Mesenchymal stem cell (in vitro differentiated cells and primary cell): ENCODE measurements at regions not wholly inside any gene's neighbourhood (a gene's known extent, or its start where the extent isn't known, plus 50 kb on each side); places are given as distances from the start of the nearest gene placed in this dataset.
A peak's percentile ranks its signal among the peaks of the same experiment; 100 is the strongest.

ENCODE experiments used
- DNase-seq: peaks from one replicate; pipeline ENCODE4 v3.0.0-alpha.2; 2013
- H2AFZ ChIP-seq: one replicate; pipeline ENCODE4 v1.6.1; 2013; ENCODE audit warnings: low read depth, mild to moderate bottlenecking, control low read depth, inconsistent platforms, low read length, moderate library complexity
- H2AK5ac ChIP-seq: 2 replicates; pipeline ENCODE4 v1.6.1; 2013; ENCODE audit warnings: low read length, moderate library complexity, mild to moderate bottlenecking, inconsistent platforms; ENCODE audit not compliant: severe bottlenecking
- H2BK120ac ChIP-seq: one replicate; pipeline ENCODE4 v1.6.1; 2013; ENCODE audit warnings: low read depth, mild to moderate bottlenecking, inconsistent platforms, low read length, moderate library complexity
- H2BK12ac ChIP-seq, 2 experiments: one replicate each; pipeline ENCODE4 v1.6.1; 2013; ENCODE audit warnings: inconsistent platforms in 2 of 2, low read length in 2 of 2, mild to moderate bottlenecking in 2 of 2, moderate library complexity in 2 of 2, control low read depth in 1 of 2
- H2BK15ac ChIP-seq: one replicate; pipeline ENCODE4 v1.6.1; 2013; ENCODE audit warnings: mild to moderate bottlenecking, low read depth, inconsistent platforms; ENCODE audit not compliant: poor library complexity, severe bottlenecking
- H2BK5ac ChIP-seq: 2 replicates; pipeline ENCODE4 v1.6.1; 2013; ENCODE audit warnings: low read depth, mild to moderate bottlenecking, low read length, control low read depth, inconsistent platforms; ENCODE audit not compliant: poor library complexity, severe bottlenecking
- H3K14ac ChIP-seq, 2 experiments: one replicate each; pipeline ENCODE4 v1.6.1; 2013; ENCODE audit warnings: inconsistent platforms in 2 of 2, low read length in 2 of 2, control low read depth in 1 of 2, mild to moderate bottlenecking in 1 of 2, moderate library complexity in 1 of 2
- H3K18ac ChIP-seq, 2 experiments: one replicate each; pipeline ENCODE4 v1.6.1; 2013; ENCODE audit warnings: inconsistent platforms in 2 of 2, low read length in 2 of 2, control low read depth in 1 of 2, low read depth in 1 of 2, mild to moderate bottlenecking in 1 of 2
- H3K23ac ChIP-seq, 2 experiments: one replicate each; pipeline ENCODE4 v1.6.1; 2013; ENCODE audit warnings: inconsistent platforms in 2 of 2, low read length in 2 of 2, mild to moderate bottlenecking in 2 of 2, moderate library complexity in 2 of 2, control low read depth in 1 of 2
- H3K27ac ChIP-seq: 2 replicates; pipeline ENCODE4 v1.5.1; 2013; ENCODE audit warnings: mild to moderate bottlenecking, moderate library complexity, low read length, control low read depth, inconsistent platforms; ENCODE audit not compliant: poor library complexity, severe bottlenecking
- H3K27me3 ChIP-seq, 2 experiments: 2 replicates each; pipeline versions ENCODE4 v1.6.1 to v1.7.0; 2013; ENCODE audit warnings: low read length in 2 of 2, mild to moderate bottlenecking in 2 of 2, moderate library complexity in 2 of 2, control low read depth in 1 of 2, inconsistent platforms in 1 of 2; ENCODE audit not compliant: control insufficient read depth in 1 of 2, insufficient read depth in 1 of 2
- H3K36me3 ChIP-seq, 2 experiments: 2 replicates each; pipeline versions ENCODE4 v1.6.1 to v1.7.0; 2013; ENCODE audit warnings: low read length in 2 of 2, control low read depth in 1 of 2, inconsistent platforms in 1 of 2, low read depth in 1 of 2, mild to moderate bottlenecking in 1 of 2; ENCODE audit not compliant: insufficient read depth in 2 of 2, control insufficient read depth in 1 of 2
- H3K4ac ChIP-seq, 2 experiments: one replicate each; pipeline ENCODE4 v1.6.1; 2013; ENCODE audit warnings: inconsistent platforms in 2 of 2, low read length in 2 of 2, mild to moderate bottlenecking in 2 of 2, moderate library complexity in 2 of 2, control low read depth in 1 of 2, low read depth in 1 of 2
- H3K4me1 ChIP-seq: 2 replicates; pipeline ENCODE4 v1.6.1; 2013; ENCODE audit warnings: low read depth, low read length, control low read depth; ENCODE audit not compliant: control insufficient read depth, insufficient read depth
- H3K4me2 ChIP-seq: 2 replicates; pipeline ENCODE4 v1.6.1; 2013; ENCODE audit warnings: low read length, mild to moderate bottlenecking, inconsistent platforms; ENCODE audit not compliant: poor library complexity, severe bottlenecking
- H3K4me3 ChIP-seq, 2 experiments: 2 replicates each; pipeline versions ENCODE4 v1.5.1 to v1.7.0; 2013; ENCODE audit warnings: low read length in 2 of 2, mild to moderate bottlenecking in 2 of 2, control low read depth in 1 of 2, low read depth in 1 of 2; ENCODE audit not compliant: insufficient read depth in 1 of 2
- H3K79me1 ChIP-seq: replicated peaks from 2 replicates; pipeline ENCODE4 v1.6.1; 2013; ENCODE audit warnings: mild to moderate bottlenecking, control low read depth, low read length, inconsistent platforms; ENCODE audit not compliant: poor library complexity, severe bottlenecking
- H3K9ac ChIP-seq: 2 replicates; pipeline ENCODE4 v1.7.0; 2013; ENCODE audit warnings: mild to moderate bottlenecking, low read length, moderate library complexity
- H3K9me3 ChIP-seq: 2 replicates; pipeline ENCODE4 v1.7.0; 2013; ENCODE audit warnings: mild to moderate bottlenecking, low read length; ENCODE audit not compliant: control insufficient read depth
- H4K8ac ChIP-seq: one replicate; pipeline ENCODE4 v1.6.1; 2013; ENCODE audit warnings: inconsistent platforms, mild to moderate bottlenecking, low read length, moderate library complexity
- H4K91ac ChIP-seq: one replicate; pipeline ENCODE4 v1.6.1; 2013; ENCODE audit warnings: mild to moderate bottlenecking, low read length, inconsistent platforms
- WGBS: methylation state at CpG from one replicate; pipeline ENCODE4 v1.1.7; 2013; ENCODE audit warnings: mixed read lengths; 5-methylcytosine and 5-hydroxymethylcytosine counted together

DNA sequence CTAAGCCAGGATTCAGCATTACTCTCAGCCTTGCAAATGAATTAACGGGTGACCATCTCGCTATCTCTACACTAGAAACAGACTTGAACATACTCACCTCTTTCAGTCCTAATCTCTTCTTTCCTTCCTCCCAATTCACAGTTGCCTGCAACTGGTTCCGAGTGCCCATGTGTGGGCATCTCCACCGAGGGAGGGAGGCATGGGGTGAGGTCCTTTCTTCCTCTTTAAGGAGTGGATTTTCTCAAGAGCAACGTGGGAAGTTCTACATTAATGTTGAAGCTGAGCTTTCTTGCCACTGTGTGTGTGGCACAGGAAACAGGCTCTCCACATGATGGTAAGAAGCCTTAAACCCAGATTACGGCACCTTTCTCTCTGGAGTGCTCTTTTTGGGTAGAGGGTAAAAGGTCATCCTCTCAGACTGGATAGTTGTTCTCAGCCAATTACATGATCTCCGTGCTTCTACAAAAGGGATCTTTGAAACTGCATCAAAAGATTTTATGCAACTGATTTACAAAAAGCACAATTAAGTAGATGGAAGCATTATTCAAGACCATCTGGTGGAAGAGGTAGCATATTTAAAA, 286.8 kb upstream of the NR2F2 start:
- peaks cover 9% of the 10 kb centered on the region for H3K4me1 ChIP-seq
- no peak for DNase-seq
- no peak overlapping the region for H2BK15ac ChIP-seq
- no peak overlapping the region for H4K91ac ChIP-seq
- no peak overlapping the region for H3K4me3 ChIP-seq
- H3K14ac ChIP-seq = no peak overlapping the region
- H3K27ac ChIP-seq = no peak overlapping the region
- H3K9ac ChIP-seq = no peak overlapping the region
- no peaks in the 10 kb centered on the region for H3K27me3 ChIP-seq
- H3K4me2 ChIP-seq = no peak overlapping the region
- no peaks in the 10 kb centered on the region for H3K36me3 ChIP-seq
- no peak overlapping the region for H2BK5ac ChIP-seq
- H3K9me3 ChIP-seq = peaks cover under 1% of the 10 kb centered on the region
- no peak overlapping the region for H3K18ac ChIP-seq
- no peak overlapping the region for H2AK5ac ChIP-seq
- no peak overlapping the region for H2AFZ ChIP-seq
- H3K4ac ChIP-seq = no peak overlapping the region
- H3K79me1 ChIP-seq = peaks cover 1% of the 10 kb centered on the region
- 88% methylated on average over 7 of the region's 7 CpGs for WGBS
- no peak overlapping the region for H4K8ac ChIP-seq
- no peak overlapping the region for H3K23ac ChIP-seq
- no peak overlapping the region for H2BK120ac ChIP-seq
- H2BK12ac ChIP-seq = no peak overlapping the region

DNA sequence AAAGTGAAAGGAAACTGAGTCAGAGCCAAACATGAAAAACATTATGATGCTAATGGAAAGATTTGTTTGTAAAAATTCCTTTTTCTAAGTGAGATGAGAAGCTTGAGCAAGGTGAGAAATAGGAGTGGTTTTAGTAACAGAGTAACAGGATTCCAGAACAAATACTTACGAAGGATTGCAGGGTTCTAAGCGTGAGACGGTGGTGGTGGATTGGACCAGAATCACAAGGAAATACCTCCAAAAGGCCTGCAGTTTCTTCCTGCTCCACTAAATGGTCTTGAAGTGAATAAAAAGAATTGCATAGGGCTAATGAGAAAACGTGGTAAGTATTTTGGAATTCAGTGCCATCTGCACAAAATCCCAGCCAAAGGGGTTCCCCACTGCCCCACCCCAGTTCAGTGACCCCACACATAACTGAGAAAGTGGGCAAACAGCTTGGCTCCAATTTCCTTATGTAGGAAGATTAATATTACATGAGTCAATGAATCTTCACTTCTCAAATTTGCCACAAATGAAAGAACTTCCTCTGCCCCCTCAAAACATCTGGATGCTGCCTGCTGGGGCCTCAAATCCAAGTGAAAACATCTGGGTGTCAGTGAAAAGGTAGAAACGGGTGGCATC, 283.8 kb upstream of the NR2F2 start:
- no peak overlapping the region for H2AK5ac ChIP-seq
- H3K18ac ChIP-seq = peak overlapping the region in 1 of 2 experiments; percentile 71
- no peaks in the 10 kb centered on the region for H3K27me3 ChIP-seq
- no peaks in the 10 kb centered on the region for H3K36me3 ChIP-seq
- peak overlapping the region in 1 of 2 experiments; percentile 60 for H3K4me3 ChIP-seq
- H4K8ac ChIP-seq = no peak overlapping the region
- H3K23ac ChIP-seq = no peak overlapping the region
- H3K9ac ChIP-seq = peak overlapping the region; percentile 86
- DNase-seq = no peak
- H2BK15ac ChIP-seq = no peak overlapping the region
- H2BK5ac ChIP-seq = no peak overlapping the region
- no peak overlapping the region for H3K14ac ChIP-seq
- H2AFZ ChIP-seq = no peak overlapping the region
- H2BK120ac ChIP-seq = peak overlapping the region; percentile 43
- H3K79me1 ChIP-seq = peaks cover 1% of the 10 kb centered on the region
- no peak overlapping the region for H2BK12ac ChIP-seq
- peak overlapping the region; percentile 21 for H3K4me2 ChIP-seq
- H3K9me3 ChIP-seq = peaks cover 4% of the 10 kb centered on the region
- WGBS = 92% methylated on average over 4 of the region's 5 CpGs
- H3K4ac ChIP-seq = no peak overlapping the region
- H3K27ac ChIP-seq = peak overlapping the region; percentile 83
- H4K91ac ChIP-seq = no peak overlapping the region
- H3K4me1 ChIP-seq = peaks cover 7% of the 10 kb centered on the region

DNA sequence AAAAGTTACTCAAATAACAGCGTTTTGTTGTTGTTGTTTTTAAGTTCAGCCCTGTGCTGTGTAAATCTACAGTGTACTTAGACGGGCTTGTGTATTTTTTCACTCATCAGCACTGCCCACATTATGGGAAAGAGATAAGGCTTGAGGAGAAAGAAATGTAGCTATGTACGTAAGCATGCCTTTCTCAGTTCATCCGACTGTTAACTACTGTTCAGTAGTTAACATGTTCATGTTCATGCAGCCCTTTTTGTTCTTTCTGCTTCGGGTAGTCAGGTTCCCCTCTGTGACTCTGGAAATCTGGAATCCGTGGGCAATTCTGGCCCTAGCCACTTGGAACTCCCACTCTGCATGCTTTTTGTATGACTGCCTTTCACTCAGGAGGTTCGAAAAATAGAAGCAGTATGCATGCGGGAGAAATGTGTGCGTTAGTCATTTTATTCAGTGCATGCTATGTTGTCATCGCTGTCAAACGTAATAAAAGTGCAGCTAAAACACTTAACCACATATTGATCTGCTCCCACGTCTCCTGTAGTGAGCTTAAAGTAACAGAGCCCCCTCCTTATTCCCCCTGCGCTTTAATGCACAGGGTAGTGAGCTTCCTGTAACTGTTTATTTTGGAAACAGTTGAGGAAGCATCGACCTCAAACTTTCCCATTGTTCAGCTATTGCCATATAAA, 283.1 kb upstream of the NR2F2 start:
- Histone ChIP-seq H3K4ac (no peak overlapping the region), H2AK5ac (no peak overlapping the region), H2BK12ac (no peak overlapping the region), H3K18ac (peak overlapping the region in 1 of 2 experiments; percentile 71), H3K27ac (peak overlapping the region; percentile 83), H2BK120ac (peak overlapping the region; percentile 43), H3K79me1 (peaks cover 1% of the 10 kb centered on the region), H3K27me3 (peaks cover 0 to 2% of the 10 kb centered on the region in 2 experiments), H2AFZ (no peak overlapping the region), H4K8ac (no peak overlapping the region), H3K9me3 (peaks cover 4% of the 10 kb centered on the region), H3K4me2 (peak overlapping the region; percentile 45), H4K91ac (no peak overlapping the region), H3K4me3 (peak overlapping the region in 1 of 2 experiments; percentile 60), H2BK15ac (no peak overlapping the region), H3K9ac (peak overlapping the region; percentile 86), H2BK5ac (peak overlapping the region; percentile 52), H3K4me1 (peaks cover 7% of the 10 kb centered on the region), H3K14ac (no peak overlapping the region), H3K23ac (no peak overlapping the region), H3K36me3 (no peaks in the 10 kb centered on the region)
- DNase-seq = peak; percentile 61
- 49% methylated on average over 13 of the region's 14 CpGs for WGBS

DNA sequence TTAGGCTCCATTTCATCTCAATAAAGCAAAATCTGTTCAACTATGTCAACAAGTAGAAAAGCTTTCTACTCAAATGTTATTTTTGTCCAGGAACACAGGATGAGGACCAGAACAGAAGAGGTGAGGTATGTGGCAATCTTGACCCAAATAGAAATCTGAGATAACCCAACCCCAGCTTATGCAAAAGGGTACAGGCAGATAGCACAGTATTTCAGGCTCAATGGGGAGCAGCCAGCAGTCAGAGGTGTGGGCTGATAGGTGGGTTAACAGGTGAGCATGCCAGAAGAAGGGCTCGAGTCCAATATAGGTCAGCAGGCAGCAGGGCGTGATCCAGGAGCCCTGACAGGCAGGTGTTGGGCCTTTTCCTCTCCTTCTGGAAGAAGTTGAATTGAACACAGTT, 281.2 kb upstream of the NR2F2 start:
- no peak overlapping the region for H2BK12ac ChIP-seq
- peak overlapping the region; percentile 25 for H4K91ac ChIP-seq
- no peak overlapping the region for H3K27ac ChIP-seq
- H3K18ac ChIP-seq = no peak overlapping the region
- H3K4ac ChIP-seq = no peak overlapping the region
- H2BK120ac ChIP-seq = no peak overlapping the region
- H2BK5ac ChIP-seq = peak overlapping the region; percentile 24
- no peak overlapping the region for H3K23ac ChIP-seq
- peaks cover 15% of the 10 kb centered on the region for H3K4me1 ChIP-seq
- H2AK5ac ChIP-seq = no peak overlapping the region
- peaks cover 1% of the 10 kb centered on the region for H3K79me1 ChIP-seq
- H2BK15ac ChIP-seq = no peak overlapping the region
- H3K9ac ChIP-seq = no peak overlapping the region
- no peak overlapping the region for H2AFZ ChIP-seq
- peaks cover 4% of the 10 kb centered on the region for H3K9me3 ChIP-seq
- H3K36me3 ChIP-seq = no peaks in the 10 kb centered on the region
- H4K8ac ChIP-seq = peak overlapping the region; percentile 84
- H3K14ac ChIP-seq = no peak overlapping the region
- 72% methylated on average over 2 of the region's 2 CpGs for WGBS
- no peak overlapping the region for H3K4me3 ChIP-seq
- DNase-seq = no peak
- no peak overlapping the region for H3K4me2 ChIP-seq
- peaks cover 0 to 6% of the 10 kb centered on the region in 2 experiments for H3K27me3 ChIP-seq
